Astrocyte (in vitro differentiated cells and primary cell): ENCODE measurements at regions not wholly inside any gene's neighbourhood (a gene's known extent, or its start where the extent isn't known, plus 50 kb on each side); places are given as distances from the start of the nearest gene placed in this dataset.
A peak's percentile ranks its signal among the peaks of the same experiment; 100 is the strongest.

Experiments
- DNase-seq: peaks from one replicate; pipeline ENCODE4 v3.0.0-alpha.2; 2010; ENCODE audit warnings: low read depth
- FAIRE-seq: peaks from 2 replicates; lab custom pipeline; 2011; peaks lifted over from hg19 to GRCh38; lab: Jason Lieb, UNC
- H2AFZ ChIP-seq: 2 replicates; pipeline ENCODE4 v1.6.0; 2012; ENCODE audit warnings: low read depth, low read length, inconsistent platforms
- H3K27ac ChIP-seq: 2 replicates; pipeline ENCODE4 v1.5.1; 2011; ENCODE audit warnings: low read depth, low read length, inconsistent platforms
- H3K27me3 ChIP-seq: 2 replicates; pipeline ENCODE4 v1.6.0; 2011; ENCODE audit warnings: low read length, inconsistent platforms; ENCODE audit not compliant: insufficient read depth
- H3K36me3 ChIP-seq: 2 replicates; pipeline ENCODE4 v1.5.1; 2011; ENCODE audit warnings: low read length, inconsistent platforms; ENCODE audit not compliant: insufficient read depth
- H3K4me1 ChIP-seq: 2 replicates; pipeline ENCODE4 v1.5.1; 2011; ENCODE audit warnings: low read length, inconsistent platforms; ENCODE audit not compliant: insufficient read depth
- H3K4me2 ChIP-seq: 2 replicates; pipeline ENCODE4 v1.6.0; 2012; ENCODE audit warnings: low read length, inconsistent platforms
- H3K4me3 ChIP-seq: 2 replicates; pipeline ENCODE4 v1.5.1; 2011; ENCODE audit warnings: low read depth, mild to moderate bottlenecking, low read length, inconsistent platforms; ENCODE audit not compliant: insufficient read depth
- H3K79me2 ChIP-seq: 2 replicates; pipeline ENCODE4 v1.6.0; 2012; ENCODE audit warnings: mild to moderate bottlenecking, low read length, inconsistent platforms; ENCODE audit not compliant: insufficient read depth
- H3K9ac ChIP-seq: 2 replicates; pipeline ENCODE4 v1.6.0; 2012; ENCODE audit warnings: mild to moderate bottlenecking, low read length, inconsistent platforms
- H3K9me3 ChIP-seq: 2 replicates; pipeline ENCODE4 v1.5.1; 2012; ENCODE audit warnings: low read depth, mild to moderate bottlenecking, low read length, inconsistent platforms; ENCODE audit not compliant: insufficient read depth
- H4K20me1 ChIP-seq: 2 replicates; pipeline ENCODE4 v1.6.0; 2012; ENCODE audit warnings: low read length, inconsistent platforms; ENCODE audit not compliant: insufficient read depth
- H3K27ac Mint-ChIP-seq: one replicate; pipeline ENCODE4 v1.8.0; 2021; ENCODE audit warnings: mild to moderate bottlenecking, mixed read lengths; ENCODE audit not compliant: unreplicated experiment
- H3K27me3 Mint-ChIP-seq: one replicate; pipeline ENCODE4 v1.8.0; 2021; ENCODE audit warnings: low read depth, mixed read lengths; ENCODE audit not compliant: unreplicated experiment
- H3K36me3 Mint-ChIP-seq: one replicate; pipeline ENCODE4 v1.8.0; 2021; ENCODE audit warnings: low read depth, mixed read lengths; ENCODE audit not compliant: unreplicated experiment
- H3K4me1 Mint-ChIP-seq: one replicate; pipeline ENCODE4 v1.8.0; 2021; ENCODE audit warnings: low read depth, mixed read lengths; ENCODE audit not compliant: unreplicated experiment
- H3K4me3 Mint-ChIP-seq: one replicate; pipeline ENCODE4 v1.8.0; 2021; ENCODE audit warnings: mild to moderate bottlenecking, moderate library complexity, mixed read lengths; ENCODE audit not compliant: unreplicated experiment
- H3K9me3 Mint-ChIP-seq: one replicate; pipeline ENCODE4 v1.8.0; 2021; ENCODE audit warnings: mild to moderate bottlenecking, mixed read lengths; ENCODE audit not compliant: unreplicated experiment
- CTCF ChIP-seq: IDR thresholded peaks from 2 replicates; pipeline ENCODE4 v1.5.1; 2011; ENCODE audit warnings: low read depth, mild to moderate bottlenecking, inconsistent platforms, low read length, moderate library complexity; ENCODE audit not compliant: insufficient read depth
- EZH2 ChIP-seq: IDR thresholded peaks from 2 replicates; pipeline ENCODE4 v1.6.1; 2012; ENCODE audit warnings: mild to moderate bottlenecking, low read length, inconsistent platforms; ENCODE audit not compliant: insufficient read depth

DNA sequence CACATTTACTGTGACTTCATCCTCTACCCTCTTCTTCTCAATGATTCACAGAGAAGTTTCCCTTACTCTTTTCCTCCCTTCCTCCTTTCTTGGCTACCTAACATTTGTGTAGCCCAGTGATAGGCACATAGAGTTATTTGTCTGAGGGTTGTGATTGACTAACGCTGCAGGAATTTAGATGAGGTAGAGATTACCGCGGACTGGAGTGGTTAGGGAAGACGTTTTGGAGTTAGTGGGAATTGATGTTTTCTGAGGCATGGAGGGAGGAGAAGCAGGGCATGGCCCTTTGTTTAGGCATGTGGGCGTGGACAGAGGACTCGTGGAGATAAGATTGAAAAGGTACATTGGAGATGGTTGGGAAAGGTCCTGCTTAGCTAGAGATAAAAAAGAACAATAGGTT is 246.7 kb downstream of the GPAT3 start:
- H4K20me1 ChIP-seq, result no peaks in the 10 kb centered on the region
- no peak overlapping the region for H3K4me3 ChIP-seq
- no peak overlapping the region for H3K9ac ChIP-seq
- DNase-seq (peak; percentile 6), FAIRE-seq (no peak)
- H3K27ac Mint-ChIP-seq, result no peak overlapping the region
- TF ChIP-seq CTCF, result no peak
- TF ChIP-seq EZH2, result no peak
- H3K27ac ChIP-seq, result no peak overlapping the region
- no peaks in the 10 kb centered on the region for H3K9me3 ChIP-seq
- H3K4me1 ChIP-seq, result no peaks in the 10 kb centered on the region
- H2AFZ ChIP-seq, result no peak overlapping the region
- no peak overlapping the region for H3K4me3 Mint-ChIP-seq
- no peak overlapping the region for H3K4me2 ChIP-seq
- no peaks in the 10 kb centered on the region for H3K36me3 ChIP-seq
- H3K36me3 Mint-ChIP-seq, result no peaks in the 10 kb centered on the region
- no peaks in the 10 kb centered on the region for H3K9me3 Mint-ChIP-seq
- no peaks in the 10 kb centered on the region for H3K27me3 Mint-ChIP-seq
- no peaks in the 10 kb centered on the region for H3K79me2 ChIP-seq
- H3K27me3 ChIP-seq, result no peaks in the 10 kb centered on the region
- H3K4me1 Mint-ChIP-seq, result no peaks in the 10 kb centered on the region

- Histone ChIP-seq H2AFZ (no peak overlapping the region), H3K36me3 (no peaks in the 10 kb centered on the region), H3K27me3 (no peaks in the 10 kb centered on the region), H3K79me2 (no peaks in the 10 kb centered on the region), H3K4me2 (no peak overlapping the region), H3K4me1 (no peaks in the 10 kb centered on the region), H3K27ac (no peak overlapping the region), H3K9me3 (no peaks in the 10 kb centered on the region), H4K20me1 (no peaks in the 10 kb centered on the region), H3K9ac (no peak overlapping the region), H3K4me3 (no peak overlapping the region)
- H3K27ac Mint-ChIP-seq, result no peak overlapping the region
- FAIRE-seq (no peak), DNase-seq (no peak)
- no peaks in the 10 kb centered on the region for H3K9me3 Mint-ChIP-seq
- no peaks in the 10 kb centered on the region for H3K4me1 Mint-ChIP-seq
- H3K27me3 Mint-ChIP-seq, result no peaks in the 10 kb centered on the region
- TF ChIP-seq EZH2 (no peak), CTCF (no peak)
- no peaks in the 10 kb centered on the region for H3K36me3 Mint-ChIP-seq
- H3K4me3 Mint-ChIP-seq, result no peak overlapping the region
These were observed 245.5 kb downstream of the GPAT3 start for GRCh38 chr4:83781434-83781833.

DNA sequence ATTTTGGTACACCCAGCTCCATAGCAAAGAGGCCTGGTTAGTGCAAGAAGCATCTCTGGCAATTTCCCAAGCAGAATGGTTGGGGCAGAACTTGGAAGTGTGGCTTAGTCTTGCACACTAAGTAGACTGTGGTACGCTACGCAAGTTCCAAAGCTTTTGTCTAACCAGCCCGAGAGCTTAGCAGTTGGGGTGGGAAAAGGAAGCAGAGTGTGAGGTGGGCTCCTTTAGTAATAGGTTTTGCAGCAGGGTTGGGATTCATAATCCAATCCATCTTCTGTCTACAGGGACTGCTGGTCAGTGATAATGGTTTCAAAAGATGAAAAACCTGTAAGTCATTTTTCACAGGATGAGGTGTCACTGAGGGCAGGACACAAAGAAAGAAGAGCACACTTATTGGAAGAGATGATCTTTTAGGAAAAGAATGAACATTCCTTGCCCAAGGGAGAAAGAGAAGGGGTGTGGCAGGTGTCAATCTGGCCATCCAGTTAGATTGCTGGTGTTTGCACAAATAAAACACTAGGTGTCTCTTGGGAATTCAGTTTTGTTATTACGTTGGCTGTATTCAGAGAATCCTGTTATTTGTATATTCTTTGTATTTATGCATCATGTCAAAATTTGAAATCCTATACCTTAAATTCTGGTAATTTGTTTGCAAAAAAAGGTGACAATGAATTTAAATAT is 244.3 kb downstream of the GPAT3 start:
- no peak overlapping the region for H2AFZ ChIP-seq
- no peaks in the 10 kb centered on the region for H3K36me3 ChIP-seq
- no peak overlapping the region for H3K27ac ChIP-seq
- Mint-ChIP-seq H3K27ac (no peak overlapping the region), H3K27me3 (no peaks in the 10 kb centered on the region), H3K4me1 (no peaks in the 10 kb centered on the region), H3K36me3 (no peaks in the 10 kb centered on the region), H3K9me3 (no peaks in the 10 kb centered on the region), H3K4me3 (no peak overlapping the region)
- H3K4me2 ChIP-seq, result no peak overlapping the region
- DNase-seq (no peak), FAIRE-seq (no peak)
- no peaks in the 10 kb centered on the region for H3K9me3 ChIP-seq
- no peak overlapping the region for H3K9ac ChIP-seq
- no peaks in the 10 kb centered on the region for H4K20me1 ChIP-seq
- no peaks in the 10 kb centered on the region for H3K79me2 ChIP-seq
- H3K27me3 ChIP-seq, result no peaks in the 10 kb centered on the region
- no peak overlapping the region for H3K4me3 ChIP-seq
- TF ChIP-seq CTCF (no peak), EZH2 (no peak)
- no peaks in the 10 kb centered on the region for H3K4me1 ChIP-seq
